H1 (cell line): ENCODE measurements at regions not wholly inside any gene's neighbourhood (a gene's known extent, or its start where the extent isn't known, plus 50 kb on each side); places are given as distances from the start of the nearest gene placed in this dataset.

Experiments used
- CEBPB ChIP-seq: IDR thresholded peaks from 2 replicates; pipeline ENCODE4 v1.6.1; 2012; ENCODE audit warnings: low read depth, low read length
- EGR1 ChIP-seq: IDR thresholded peaks from 2 replicates; pipeline ENCODE4 v1.6.1; 2011; ENCODE audit warnings: low read depth, low read length, borderline replicate concordance
- EZH2 ChIP-seq: fragments of 200-600 bp; sonication (generic); IDR thresholded peaks from 2 replicates; pipeline ENCODE4 v1.7.1; 2012; ENCODE audit warnings: low read depth, mild to moderate bottlenecking, moderate library complexity, low read length, inconsistent platforms; ENCODE audit not compliant: severe bottlenecking
- GABPA ChIP-seq: IDR thresholded peaks from 2 replicates; pipeline ENCODE4 v1.6.1; 2011; ENCODE audit warnings: mild to moderate bottlenecking, low read length, moderate library complexity, borderline replicate concordance; ENCODE audit not compliant: insufficient read depth
- GTF2F1 ChIP-seq: IDR thresholded peaks from 2 replicates; pipeline ENCODE4 v1.6.1; 2012; ENCODE audit warnings: low read depth, low read length, improper control_type of control experiment, borderline replicate concordance
- KDM5A ChIP-seq: fragments of 200-600 bp; IDR thresholded peaks from 2 replicates; pipeline ENCODE4 v1.7.1; 2012; ENCODE audit warnings: mild to moderate bottlenecking, low read length, inconsistent platforms, mixed read lengths
- RBBP5 ChIP-seq: IDR thresholded peaks from 2 replicates; pipeline ENCODE4 v1.7.1; 2012; ENCODE audit warnings: low read depth, mild to moderate bottlenecking, inconsistent platforms, low read length, moderate library complexity, borderline replicate concordance
- RFX5 ChIP-seq: IDR thresholded peaks from 2 replicates; pipeline ENCODE4 v1.6.1; 2011; ENCODE audit warnings: low read depth, low read length, improper control_type of control experiment, borderline replicate concordance
- TAF7 ChIP-seq: optimal IDR thresholded peaks from 2 replicates; pipeline ENCODE3; 2011; ENCODE audit warnings: low read depth, mild to moderate bottlenecking, inconsistent platforms, low read length, moderate library complexity, borderline replicate concordance
- TF ChIP-seq, protein P1 (sequence below): fragments of 300-600 bp; sonication (generic); IDR thresholded peaks from 2 replicates; pipeline ENCODE4 v1.7.1; 2012; ENCODE audit warnings: low read length, moderate library complexity, mild to moderate bottlenecking, inconsistent platforms; ENCODE audit not compliant: insufficient replicate concordance
- TF ChIP-seq, protein P2 (sequence below): IDR thresholded peaks from 2 replicates; pipeline ENCODE4 v1.6.1; 2011; ENCODE audit warnings: low read length, improper control_type of control experiment

- TF ChIP-seq, protein P1, sequence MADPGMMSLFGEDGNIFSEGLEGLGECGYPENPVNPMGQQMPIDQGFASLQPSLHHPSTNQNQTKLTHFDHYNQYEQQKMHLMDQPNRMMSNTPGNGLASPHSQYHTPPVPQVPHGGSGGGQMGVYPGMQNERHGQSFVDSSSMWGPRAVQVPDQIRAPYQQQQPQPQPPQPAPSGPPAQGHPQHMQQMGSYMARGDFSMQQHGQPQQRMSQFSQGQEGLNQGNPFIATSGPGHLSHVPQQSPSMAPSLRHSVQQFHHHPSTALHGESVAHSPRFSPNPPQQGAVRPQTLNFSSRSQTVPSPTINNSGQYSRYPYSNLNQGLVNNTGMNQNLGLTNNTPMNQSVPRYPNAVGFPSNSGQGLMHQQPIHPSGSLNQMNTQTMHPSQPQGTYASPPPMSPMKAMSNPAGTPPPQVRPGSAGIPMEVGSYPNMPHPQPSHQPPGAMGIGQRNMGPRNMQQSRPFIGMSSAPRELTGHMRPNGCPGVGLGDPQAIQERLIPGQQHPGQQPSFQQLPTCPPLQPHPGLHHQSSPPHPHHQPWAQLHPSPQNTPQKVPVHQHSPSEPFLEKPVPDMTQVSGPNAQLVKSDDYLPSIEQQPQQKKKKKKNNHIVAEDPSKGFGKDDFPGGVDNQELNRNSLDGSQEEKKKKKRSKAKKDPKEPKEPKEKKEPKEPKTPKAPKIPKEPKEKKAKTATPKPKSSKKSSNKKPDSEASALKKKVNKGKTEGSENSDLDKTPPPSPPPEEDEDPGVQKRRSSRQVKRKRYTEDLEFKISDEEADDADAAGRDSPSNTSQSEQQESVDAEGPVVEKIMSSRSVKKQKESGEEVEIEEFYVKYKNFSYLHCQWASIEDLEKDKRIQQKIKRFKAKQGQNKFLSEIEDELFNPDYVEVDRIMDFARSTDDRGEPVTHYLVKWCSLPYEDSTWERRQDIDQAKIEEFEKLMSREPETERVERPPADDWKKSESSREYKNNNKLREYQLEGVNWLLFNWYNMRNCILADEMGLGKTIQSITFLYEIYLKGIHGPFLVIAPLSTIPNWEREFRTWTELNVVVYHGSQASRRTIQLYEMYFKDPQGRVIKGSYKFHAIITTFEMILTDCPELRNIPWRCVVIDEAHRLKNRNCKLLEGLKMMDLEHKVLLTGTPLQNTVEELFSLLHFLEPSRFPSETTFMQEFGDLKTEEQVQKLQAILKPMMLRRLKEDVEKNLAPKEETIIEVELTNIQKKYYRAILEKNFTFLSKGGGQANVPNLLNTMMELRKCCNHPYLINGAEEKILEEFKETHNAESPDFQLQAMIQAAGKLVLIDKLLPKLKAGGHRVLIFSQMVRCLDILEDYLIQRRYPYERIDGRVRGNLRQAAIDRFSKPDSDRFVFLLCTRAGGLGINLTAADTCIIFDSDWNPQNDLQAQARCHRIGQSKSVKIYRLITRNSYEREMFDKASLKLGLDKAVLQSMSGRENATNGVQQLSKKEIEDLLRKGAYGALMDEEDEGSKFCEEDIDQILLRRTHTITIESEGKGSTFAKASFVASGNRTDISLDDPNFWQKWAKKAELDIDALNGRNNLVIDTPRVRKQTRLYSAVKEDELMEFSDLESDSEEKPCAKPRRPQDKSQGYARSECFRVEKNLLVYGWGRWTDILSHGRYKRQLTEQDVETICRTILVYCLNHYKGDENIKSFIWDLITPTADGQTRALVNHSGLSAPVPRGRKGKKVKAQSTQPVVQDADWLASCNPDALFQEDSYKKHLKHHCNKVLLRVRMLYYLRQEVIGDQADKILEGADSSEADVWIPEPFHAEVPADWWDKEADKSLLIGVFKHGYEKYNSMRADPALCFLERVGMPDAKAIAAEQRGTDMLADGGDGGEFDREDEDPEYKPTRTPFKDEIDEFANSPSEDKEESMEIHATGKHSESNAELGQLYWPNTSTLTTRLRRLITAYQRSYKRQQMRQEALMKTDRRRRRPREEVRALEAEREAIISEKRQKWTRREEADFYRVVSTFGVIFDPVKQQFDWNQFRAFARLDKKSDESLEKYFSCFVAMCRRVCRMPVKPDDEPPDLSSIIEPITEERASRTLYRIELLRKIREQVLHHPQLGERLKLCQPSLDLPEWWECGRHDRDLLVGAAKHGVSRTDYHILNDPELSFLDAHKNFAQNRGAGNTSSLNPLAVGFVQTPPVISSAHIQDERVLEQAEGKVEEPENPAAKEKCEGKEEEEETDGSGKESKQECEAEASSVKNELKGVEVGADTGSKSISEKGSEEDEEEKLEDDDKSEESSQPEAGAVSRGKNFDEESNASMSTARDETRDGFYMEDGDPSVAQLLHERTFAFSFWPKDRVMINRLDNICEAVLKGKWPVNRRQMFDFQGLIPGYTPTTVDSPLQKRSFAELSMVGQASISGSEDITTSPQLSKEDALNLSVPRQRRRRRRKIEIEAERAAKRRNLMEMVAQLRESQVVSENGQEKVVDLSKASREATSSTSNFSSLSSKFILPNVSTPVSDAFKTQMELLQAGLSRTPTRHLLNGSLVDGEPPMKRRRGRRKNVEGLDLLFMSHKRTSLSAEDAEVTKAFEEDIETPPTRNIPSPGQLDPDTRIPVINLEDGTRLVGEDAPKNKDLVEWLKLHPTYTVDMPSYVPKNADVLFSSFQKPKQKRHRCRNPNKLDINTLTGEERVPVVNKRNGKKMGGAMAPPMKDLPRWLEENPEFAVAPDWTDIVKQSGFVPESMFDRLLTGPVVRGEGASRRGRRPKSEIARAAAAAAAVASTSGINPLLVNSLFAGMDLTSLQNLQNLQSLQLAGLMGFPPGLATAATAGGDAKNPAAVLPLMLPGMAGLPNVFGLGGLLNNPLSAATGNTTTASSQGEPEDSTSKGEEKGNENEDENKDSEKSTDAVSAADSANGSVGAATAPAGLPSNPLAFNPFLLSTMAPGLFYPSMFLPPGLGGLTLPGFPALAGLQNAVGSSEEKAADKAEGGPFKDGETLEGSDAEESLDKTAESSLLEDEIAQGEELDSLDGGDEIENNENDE: no peak
- TF ChIP-seq CEBPB (no peak), KDM5A (no peak), RFX5 (no peak), EZH2 (no peak), EGR1 (no peak), GTF2F1 (no peak), GABPA (no peak), TAF7 (no peak), RBBP5 (no peak)
- TF ChIP-seq, protein P2, sequence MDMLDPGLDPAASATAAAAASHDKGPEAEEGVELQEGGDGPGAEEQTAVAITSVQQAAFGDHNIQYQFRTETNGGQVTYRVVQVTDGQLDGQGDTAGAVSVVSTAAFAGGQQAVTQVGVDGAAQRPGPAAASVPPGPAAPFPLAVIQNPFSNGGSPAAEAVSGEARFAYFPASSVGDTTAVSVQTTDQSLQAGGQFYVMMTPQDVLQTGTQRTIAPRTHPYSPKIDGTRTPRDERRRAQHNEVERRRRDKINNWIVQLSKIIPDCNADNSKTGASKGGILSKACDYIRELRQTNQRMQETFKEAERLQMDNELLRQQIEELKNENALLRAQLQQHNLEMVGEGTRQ: no peak
These were observed 271.5 kb upstream of the FOXQ1 start (continued) for GRCh38 chr6:1040393-1040792.
